GM18517 (cell line): ENCODE measurements at regions not wholly inside any gene's neighbourhood (a gene's known extent, or its start where the extent isn't known, plus 50 kb on each side); places are given as distances from the start of the nearest gene placed in this dataset.

Source experiments
- ATAC-seq: cut with Tn5 transposase; IDR thresholded peaks from one replicate; pipeline ENCODE4 v1.9.1; 2021; ENCODE audit warnings: mild to moderate bottlenecking, moderate library complexity; ENCODE audit not compliant: unreplicated experiment

GRCh38 chrX:38987198-38987651 lies 186.0 kb downstream of the MID1IP1 start:
- ATAC-seq, result no peak

- ATAC-seq, result no peak
These were observed 187.0 kb downstream of the MID1IP1 start for GRCh38 chrX:38988301-38988700.

- ATAC-seq, result no peak
These were observed 187.8 kb downstream of the MID1IP1 start for GRCh38 chrX:38989076-38989475.

GRCh38 chrX:38991656-38992440 lies 190.6 kb downstream of the MID1IP1 start:
- no peak for ATAC-seq

- ATAC-seq, result no peak
These were observed 191.3 kb downstream of the MID1IP1 start for GRCh38 chrX:38992441-38993096.

GRCh38 chrX:38993500-38993899 lies 192.2 kb downstream of the MID1IP1 start:
- no peak for ATAC-seq

- no peak for ATAC-seq
These were observed 197.8 kb downstream of the MID1IP1 start for GRCh38 chrX:38999099-38999498.

- no peak for ATAC-seq
These were observed 198.9 kb downstream of the MID1IP1 start for GRCh38 chrX:38999967-39000745.

GRCh38 chrX:39000802-39001201 lies 199.5 kb downstream of the MID1IP1 start:
- ATAC-seq, result no peak

GRCh38 chrX:39002466-39002865 lies 201.2 kb downstream of the MID1IP1 start:
- no peak for ATAC-seq

- ATAC-seq, result no peak
These were observed 207.3 kb downstream of the MID1IP1 start for GRCh38 chrX:39008549-39008948.

- no peak for ATAC-seq
These were observed 210.4 kb downstream of the MID1IP1 start for GRCh38 chrX:39011454-39012221.

- ATAC-seq, result no peak
These were observed 211.4 kb downstream of the MID1IP1 start for GRCh38 chrX:39012621-39013111.

GRCh38 chrX:39016556-39016955 lies 215.3 kb downstream of the MID1IP1 start:
- ATAC-seq, result no peak

GRCh38 chrX:39017077-39017476 lies 215.8 kb downstream of the MID1IP1 start:
- ATAC-seq, result no peak

GRCh38 chrX:39017716-39018115 lies 216.5 kb downstream of the MID1IP1 start:
- no peak for ATAC-seq

GRCh38 chrX:39018541-39018940 lies 217.3 kb downstream of the MID1IP1 start:
- ATAC-seq, result no peak

- no peak for ATAC-seq
These were observed 217.8 kb downstream of the MID1IP1 start for GRCh38 chrX:39019056-39019455.

- ATAC-seq, result no peak
These were observed 218.9 kb downstream of the MID1IP1 start for GRCh38 chrX:39020051-39020669.

GRCh38 chrX:39022106-39022505 lies 220.8 kb downstream of the MID1IP1 start:
- no peak for ATAC-seq
